ENCODE measurements at regions not wholly inside any gene's neighbourhood (a gene's known extent, or its start where the extent isn't known, plus 50 kb on each side); places are given as distances from the start of the nearest gene placed in this dataset.

DNA sequence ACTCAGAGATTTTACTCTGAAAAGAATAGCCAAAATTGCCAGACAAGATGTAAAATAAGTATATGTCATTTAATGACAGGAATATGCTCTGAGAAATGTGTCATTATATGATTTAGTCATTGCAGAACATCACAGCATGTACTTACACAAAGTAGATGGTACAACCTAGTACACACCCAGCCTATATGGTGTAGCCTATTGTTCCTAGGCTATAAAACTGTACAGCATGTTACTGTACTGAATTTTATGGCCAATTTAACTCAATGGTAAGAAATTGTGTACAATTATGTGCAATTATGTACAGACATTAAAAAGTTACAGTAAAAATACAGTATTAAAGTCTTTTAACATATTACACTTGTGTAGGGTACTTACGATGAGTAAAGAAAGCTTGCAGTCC, 311.9 kb upstream of the EPHA7 start:
- no peaks in the 10 kb centered on the region for H3K36me3 Mint-ChIP-seq (ENCODE audit: low read depth)
- no peaks in the 10 kb centered on the region for H3K27me3 Mint-ChIP-seq (ENCODE audit: low read depth)
- DNase-seq (no peak), ATAC-seq (no peak)
- H3K4me3 Mint-ChIP-seq = no peak overlapping the region
- CTCF ChIA-PET = no interaction called here
- no peak overlapping the region for H3K27ac Mint-ChIP-seq
- H3K9me3 Mint-ChIP-seq (ENCODE audit: insufficient read depth) = peaks cover 3% of the 10 kb centered on the region
- no peaks in the 10 kb centered on the region for H3K4me1 Mint-ChIP-seq (ENCODE audit: low read depth)
- POLR2A ChIA-PET = no interaction called here

DNA sequence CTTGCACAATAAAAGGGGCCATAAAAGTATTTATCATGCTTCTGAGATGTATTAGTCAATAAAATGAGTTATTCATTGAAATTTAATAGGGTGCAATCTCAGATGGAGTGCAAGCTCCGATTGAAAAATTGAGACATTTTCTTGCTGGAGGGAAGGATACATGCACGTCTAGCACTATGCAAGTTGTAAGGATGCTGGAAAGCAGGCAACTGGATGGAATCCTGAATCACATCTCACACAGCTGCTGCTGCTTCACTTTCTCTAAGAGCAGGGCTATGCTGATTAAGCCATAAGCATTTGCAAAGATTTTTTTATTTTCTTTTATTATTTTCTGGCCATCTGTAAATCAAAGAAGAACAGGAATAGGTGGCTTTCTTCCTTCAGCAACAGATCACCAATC, 308.8 kb upstream of the EPHA7 start:
- no peaks in the 10 kb centered on the region for H3K36me3 Mint-ChIP-seq (ENCODE audit: low read depth)
- H3K9me3 Mint-ChIP-seq (ENCODE audit: insufficient read depth) = peaks cover 7% of the 10 kb centered on the region
- no peak overlapping the region for H3K4me3 Mint-ChIP-seq
- H3K27ac Mint-ChIP-seq = no peak overlapping the region
- no peak for ATAC-seq
- no peak for DNase-seq
- H3K4me1 Mint-ChIP-seq (ENCODE audit: low read depth) = no peaks in the 10 kb centered on the region
- H3K27me3 Mint-ChIP-seq (ENCODE audit: low read depth) = no peaks in the 10 kb centered on the region
- POLR2A ChIA-PET = no interaction called here
- CTCF ChIA-PET = no interaction called here

DNA sequence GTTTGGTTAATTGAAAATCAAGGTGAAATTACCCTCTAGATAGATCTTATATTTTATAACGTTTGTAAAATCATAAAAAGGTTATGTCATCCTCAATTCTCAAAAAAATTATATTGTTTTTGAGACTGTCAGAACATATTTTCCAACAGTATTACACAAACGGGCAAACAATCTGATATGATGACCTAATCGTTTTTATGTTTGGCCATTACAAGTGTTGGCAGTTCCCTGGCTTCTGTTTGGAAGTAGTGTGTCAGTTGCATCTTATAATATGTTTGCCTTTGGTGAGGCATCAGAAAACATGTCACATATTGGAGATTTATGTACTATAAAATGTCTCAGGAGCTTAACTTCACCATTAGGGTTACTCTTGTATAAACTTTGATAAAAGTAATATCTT, 308.1 kb upstream of the EPHA7 start:
- no peak for DNase-seq
- H3K4me3 Mint-ChIP-seq = no peak overlapping the region
- ChIA-PET POLR2A (no interaction called here), CTCF (no interaction called here)
- no peak overlapping the region for H3K27ac Mint-ChIP-seq
- no peaks in the 10 kb centered on the region for H3K36me3 Mint-ChIP-seq (ENCODE audit: low read depth)
- no peaks in the 10 kb centered on the region for H3K27me3 Mint-ChIP-seq (ENCODE audit: low read depth)
- no peaks in the 10 kb centered on the region for H3K4me1 Mint-ChIP-seq (ENCODE audit: low read depth)
- peaks cover 7% of the 10 kb centered on the region for H3K9me3 Mint-ChIP-seq (ENCODE audit: insufficient read depth)
- no peak for ATAC-seq

DNA sequence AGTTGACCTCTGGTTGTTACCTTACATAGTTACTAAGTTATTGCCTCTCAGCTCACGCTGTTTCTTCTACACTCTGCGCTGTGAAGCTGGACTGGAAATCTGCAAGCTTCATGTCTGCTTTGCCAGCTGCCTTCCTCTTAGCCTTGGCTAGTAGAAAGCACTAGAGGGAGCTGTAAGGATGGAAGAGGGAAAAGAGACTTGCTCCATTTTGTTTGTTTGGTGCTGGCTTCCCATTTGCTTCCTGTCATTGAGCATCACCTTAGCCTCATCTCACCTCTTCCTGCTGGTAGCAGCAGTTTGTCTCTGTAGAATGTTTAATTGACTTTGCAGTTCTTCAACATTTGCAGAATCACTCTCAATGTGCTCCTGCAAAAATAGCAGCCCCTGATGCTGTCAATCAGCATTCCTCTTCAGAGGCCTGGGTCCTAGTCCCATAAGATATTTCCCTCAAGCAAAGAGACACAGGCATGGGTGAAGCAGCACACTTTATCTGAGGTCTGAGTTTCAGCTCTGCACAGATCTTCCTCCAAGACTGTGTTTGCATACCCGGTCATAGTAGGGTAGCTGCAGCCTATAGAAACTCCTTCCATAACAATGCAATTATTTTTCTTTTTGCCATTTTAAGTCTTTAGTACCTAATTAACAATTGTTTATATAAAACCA, 302.2 kb upstream of the EPHA7 start:
- Mint-ChIP-seq H3K4me1 (ENCODE audit: low read depth) (no peaks in the 10 kb centered on the region), H3K36me3 (ENCODE audit: low read depth) (no peaks in the 10 kb centered on the region), H3K27me3 (ENCODE audit: low read depth) (no peaks in the 10 kb centered on the region), H3K9me3 (ENCODE audit: insufficient read depth) (peaks cover 16% of the 10 kb centered on the region), H3K27ac (no peak overlapping the region), H3K4me3 (no peak overlapping the region)
- DNase-seq (no peak), ATAC-seq (no peak)
- POLR2A ChIA-PET = no interaction called here
- CTCF ChIA-PET = no interaction called here

DNA sequence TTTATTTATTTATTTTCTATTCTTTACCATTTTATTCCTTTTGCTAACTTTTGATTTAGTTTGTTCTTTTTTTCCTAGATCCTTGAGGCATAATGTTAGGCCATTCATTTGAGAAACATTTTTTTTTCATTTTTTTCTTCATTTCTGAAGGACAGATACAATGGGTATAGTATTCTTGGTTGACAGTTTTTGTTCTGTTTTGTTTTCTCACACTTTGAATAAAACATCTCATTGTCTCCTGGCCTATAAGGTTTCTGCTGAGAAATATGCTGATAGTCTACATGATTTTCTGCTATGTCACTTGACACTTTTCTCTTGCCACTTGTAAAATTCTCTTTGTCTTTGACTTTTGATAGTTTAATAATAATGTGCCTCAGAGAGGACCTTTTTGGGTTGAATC, 294.6 kb upstream of the EPHA7 start:
- no peaks in the 10 kb centered on the region for H3K27me3 Mint-ChIP-seq (ENCODE audit: low read depth)
- POLR2A ChIA-PET = no interaction called here
- CTCF ChIA-PET = no interaction called here
- no peak overlapping the region for H3K4me3 Mint-ChIP-seq
- H3K9me3 Mint-ChIP-seq (ENCODE audit: insufficient read depth) = peaks cover 23% of the 10 kb centered on the region
- no peaks in the 10 kb centered on the region for H3K4me1 Mint-ChIP-seq (ENCODE audit: low read depth)
- no peaks in the 10 kb centered on the region for H3K36me3 Mint-ChIP-seq (ENCODE audit: low read depth)
- DNase-seq (no peak), ATAC-seq (no peak)
- H3K27ac Mint-ChIP-seq = no peak overlapping the region

DNA sequence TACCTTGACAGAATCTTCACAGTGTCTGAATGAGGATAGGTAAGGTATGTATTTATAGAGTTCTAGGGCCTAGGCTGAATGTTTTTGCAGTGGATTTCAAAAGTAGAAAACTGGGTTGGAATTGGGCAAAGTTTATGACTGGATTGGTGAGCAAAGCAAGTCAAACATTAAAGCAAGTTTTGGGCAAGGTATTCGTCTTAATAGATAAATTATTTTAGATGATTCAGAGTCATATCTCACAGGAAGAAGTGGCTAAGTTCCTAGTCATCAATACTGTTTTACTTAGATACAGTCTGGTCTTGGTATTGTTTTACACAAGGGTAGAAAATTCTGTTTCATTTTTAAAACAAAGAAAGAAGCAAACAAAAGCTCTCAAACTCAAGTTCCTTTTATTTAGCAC, 284.1 kb upstream of the EPHA7 start:
- Mint-ChIP-seq H3K27me3 (ENCODE audit: low read depth) (no peaks in the 10 kb centered on the region), H3K36me3 (ENCODE audit: low read depth) (no peaks in the 10 kb centered on the region), H3K9me3 (ENCODE audit: insufficient read depth) (peaks cover 11% of the 10 kb centered on the region), H3K4me3 (no peak overlapping the region), H3K27ac (no peak overlapping the region), H3K4me1 (ENCODE audit: low read depth) (no peaks in the 10 kb centered on the region)
- ChIA-PET POLR2A (no interaction called here), CTCF (no interaction called here)
- ATAC-seq (no peak), DNase-seq (no peak)

DNA sequence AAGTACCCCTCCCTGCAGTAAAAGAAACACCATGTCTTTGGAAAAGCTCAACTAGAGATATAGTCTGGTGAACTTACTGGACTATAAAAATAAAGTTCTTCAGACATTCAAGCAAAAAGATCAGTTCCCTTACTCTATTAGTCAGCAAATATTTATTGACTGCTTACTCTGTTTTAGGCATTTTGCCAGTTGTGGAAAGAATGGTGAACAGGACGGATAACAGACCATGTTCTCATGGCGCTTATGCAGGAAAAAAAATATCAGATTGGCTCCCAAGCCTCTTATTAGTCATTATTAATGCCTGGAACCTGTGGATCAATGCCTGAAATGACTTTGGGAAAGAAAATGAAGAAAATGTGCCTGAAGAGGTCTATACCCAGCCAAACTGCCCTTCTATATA, 282.2 kb upstream of the EPHA7 start:
- CTCF ChIA-PET = no interaction called here
- no peaks in the 10 kb centered on the region for H3K36me3 Mint-ChIP-seq (ENCODE audit: low read depth)
- no peak overlapping the region for H3K27ac Mint-ChIP-seq
- no peaks in the 10 kb centered on the region for H3K27me3 Mint-ChIP-seq (ENCODE audit: low read depth)
- ATAC-seq (no peak), DNase-seq (no peak)
- POLR2A ChIA-PET = no interaction called here
- H3K4me3 Mint-ChIP-seq = no peak overlapping the region
- peaks cover 5% of the 10 kb centered on the region for H3K9me3 Mint-ChIP-seq (ENCODE audit: insufficient read depth)
- H3K4me1 Mint-ChIP-seq (ENCODE audit: low read depth) = no peaks in the 10 kb centered on the region

DNA sequence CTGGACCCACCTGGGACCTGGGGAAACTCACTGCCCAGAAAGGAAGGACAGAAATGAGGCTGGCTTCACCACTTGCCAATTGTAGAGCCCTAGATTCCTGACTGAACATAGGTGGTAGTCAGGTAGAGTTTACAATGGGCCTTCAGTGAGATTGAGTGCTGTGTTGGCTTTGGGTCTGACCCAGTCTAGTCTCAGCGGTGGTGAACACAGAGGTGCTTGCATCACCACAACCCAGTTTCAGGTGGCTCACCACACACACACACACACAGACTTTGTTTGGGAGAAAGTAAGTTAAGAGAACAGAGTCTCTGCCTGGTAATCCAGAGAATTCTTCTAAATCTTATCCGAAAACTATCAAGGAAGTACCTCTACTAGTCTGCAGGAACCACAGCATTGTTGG, 266.1 kb upstream of the EPHA7 start:
- H3K4me1 Mint-ChIP-seq (ENCODE audit: low read depth) = no peaks in the 10 kb centered on the region
- POLR2A ChIA-PET = no interaction called here
- CTCF ChIA-PET = no interaction called here
- H3K4me3 Mint-ChIP-seq = no peak overlapping the region
- no peak for ATAC-seq
- H3K27ac Mint-ChIP-seq = no peak overlapping the region
- no peaks in the 10 kb centered on the region for H3K36me3 Mint-ChIP-seq (ENCODE audit: low read depth)
- no peaks in the 10 kb centered on the region for H3K27me3 Mint-ChIP-seq (ENCODE audit: low read depth)
- DNase-seq = no peak
- peaks cover 6% of the 10 kb centered on the region for H3K9me3 Mint-ChIP-seq (ENCODE audit: insufficient read depth)

DNA sequence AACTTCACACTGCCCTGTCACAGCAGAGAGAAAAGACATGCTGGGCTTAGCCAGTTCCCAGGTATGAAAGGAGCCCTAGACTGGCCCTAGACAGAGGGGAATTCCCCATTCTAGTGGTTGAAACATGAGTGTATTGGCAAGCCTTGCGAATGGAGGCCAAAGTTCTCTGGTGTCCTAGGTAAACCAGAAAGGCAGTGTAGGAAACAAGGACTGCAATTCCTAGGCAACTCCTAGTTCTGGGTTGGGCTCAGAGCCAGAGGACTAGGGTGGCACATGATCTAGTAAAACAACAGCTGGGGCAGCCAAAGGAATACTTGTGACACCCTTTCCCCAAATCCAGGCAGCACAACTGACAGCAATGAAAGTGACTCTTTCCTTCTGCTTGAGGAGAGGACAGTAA, 265.0 kb upstream of the EPHA7 start:
- POLR2A ChIA-PET = no interaction called here
- H3K36me3 Mint-ChIP-seq (ENCODE audit: low read depth) = no peaks in the 10 kb centered on the region
- no peaks in the 10 kb centered on the region for H3K27me3 Mint-ChIP-seq (ENCODE audit: low read depth)
- no peaks in the 10 kb centered on the region for H3K4me1 Mint-ChIP-seq (ENCODE audit: low read depth)
- ATAC-seq (no peak), DNase-seq (no peak)
- no peak overlapping the region for H3K27ac Mint-ChIP-seq
- H3K4me3 Mint-ChIP-seq = no peak overlapping the region
- CTCF ChIA-PET = no interaction called here
- peaks cover 6% of the 10 kb centered on the region for H3K9me3 Mint-ChIP-seq (ENCODE audit: insufficient read depth)

DNA sequence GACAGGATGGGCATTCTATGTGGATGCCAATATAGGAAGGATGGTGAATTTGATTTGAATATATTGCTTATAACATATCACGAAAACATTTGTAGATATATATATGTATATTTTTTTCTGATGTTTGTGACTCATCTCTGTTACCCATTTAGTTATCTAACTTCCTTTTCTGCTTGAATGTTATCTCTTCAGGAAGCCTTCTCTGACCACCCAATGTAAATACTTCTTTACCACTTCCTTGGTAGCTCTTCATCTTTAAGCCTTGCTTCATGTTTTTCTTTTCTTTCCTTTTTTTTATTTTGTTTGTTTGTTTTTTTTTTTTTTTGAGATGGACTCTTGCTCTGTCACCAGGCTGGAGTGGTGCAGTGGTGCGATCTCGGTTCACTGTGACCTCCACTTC, 260.5 kb upstream of the EPHA7 start:
- Mint-ChIP-seq H3K27ac (no peak overlapping the region), H3K9me3 (ENCODE audit: insufficient read depth) (peaks cover 6% of the 10 kb centered on the region), H3K4me1 (ENCODE audit: low read depth) (no peaks in the 10 kb centered on the region), H3K36me3 (ENCODE audit: low read depth) (no peaks in the 10 kb centered on the region), H3K4me3 (no peak overlapping the region), H3K27me3 (ENCODE audit: low read depth) (no peaks in the 10 kb centered on the region)
- ATAC-seq = no peak
- no peak for DNase-seq
- POLR2A ChIA-PET = no interaction called here
- CTCF ChIA-PET = no interaction called here

DNA sequence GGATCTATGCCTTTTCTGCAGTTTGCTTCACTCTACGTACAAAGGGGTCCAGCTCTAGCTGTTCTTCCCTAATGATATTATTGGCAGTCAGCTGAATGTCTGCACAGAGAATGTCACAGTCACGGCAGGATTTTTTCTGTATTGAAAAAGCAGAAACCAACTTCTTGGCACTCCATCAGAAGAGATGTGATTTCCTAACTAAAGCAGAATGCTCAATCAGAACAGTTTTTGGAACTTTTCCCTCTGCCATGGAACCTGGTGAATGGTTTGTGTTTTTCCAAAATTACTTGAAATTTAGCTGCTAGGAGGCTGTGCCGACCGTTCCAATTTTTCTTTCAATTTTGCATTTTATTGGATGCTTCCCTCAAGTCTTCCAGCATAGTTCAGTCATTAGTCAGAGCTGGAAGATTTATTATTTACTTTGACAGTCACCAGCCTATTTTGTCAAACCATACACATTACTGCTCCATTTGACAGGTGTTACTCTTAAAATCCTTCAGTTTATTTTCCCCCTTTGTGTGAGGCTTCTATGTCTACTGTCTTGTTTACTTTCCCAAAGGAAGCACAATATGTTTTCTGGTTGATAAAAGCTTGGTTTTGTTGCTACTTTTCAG, 259.6 kb upstream of the EPHA7 start:
- ChIA-PET CTCF (no interaction called here), POLR2A (no interaction called here)
- Mint-ChIP-seq H3K9me3 (ENCODE audit: insufficient read depth) (peaks cover 6% of the 10 kb centered on the region), H3K4me3 (no peak overlapping the region), H3K4me1 (ENCODE audit: low read depth) (no peaks in the 10 kb centered on the region), H3K27ac (no peak overlapping the region), H3K36me3 (ENCODE audit: low read depth) (no peaks in the 10 kb centered on the region), H3K27me3 (ENCODE audit: low read depth) (no peaks in the 10 kb centered on the region)
- ATAC-seq = no peak
- DNase-seq = no peak

DNA sequence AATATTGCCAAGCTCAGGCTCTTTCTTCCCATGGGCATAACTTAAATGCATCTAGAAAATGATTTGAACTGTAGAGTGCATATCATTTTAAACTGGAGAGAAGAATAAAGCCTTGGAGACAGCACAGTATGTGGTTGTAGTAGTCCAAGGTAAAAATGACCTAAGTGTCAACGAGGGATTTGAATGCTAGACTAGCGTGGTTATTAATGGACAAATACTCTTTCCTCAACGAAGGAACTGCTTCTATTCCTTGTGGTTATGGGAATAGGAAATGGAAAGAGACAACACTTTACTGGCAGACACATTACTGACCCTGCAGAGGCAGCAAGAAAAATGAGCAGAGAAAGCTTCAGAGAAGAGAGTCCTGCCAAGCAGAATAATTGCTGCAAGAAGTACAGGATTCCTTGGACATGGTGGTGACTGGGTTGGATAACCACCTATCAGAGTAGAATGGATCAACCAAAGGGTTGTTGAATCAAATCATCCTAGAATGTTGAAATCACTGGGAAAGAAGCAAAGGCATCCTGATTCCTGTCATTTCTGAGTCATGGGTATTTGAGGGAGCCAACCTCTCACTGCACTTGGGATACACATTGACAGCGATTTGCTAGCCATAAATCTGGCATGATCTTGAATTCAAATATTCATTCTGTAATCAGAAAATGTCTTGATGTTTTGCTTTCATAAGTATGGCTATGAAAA, 258.1 kb upstream of the EPHA7 start:
- ATAC-seq (no peak), DNase-seq (no peak)
- Mint-ChIP-seq H3K36me3 (ENCODE audit: low read depth) (no peaks in the 10 kb centered on the region), H3K4me1 (ENCODE audit: low read depth) (no peaks in the 10 kb centered on the region), H3K27me3 (ENCODE audit: low read depth) (no peaks in the 10 kb centered on the region), H3K27ac (no peak overlapping the region), H3K4me3 (no peak overlapping the region), H3K9me3 (ENCODE audit: insufficient read depth) (peaks cover 2% of the 10 kb centered on the region)
- ChIA-PET POLR2A (no interaction called here), CTCF (no interaction called here)

DNA sequence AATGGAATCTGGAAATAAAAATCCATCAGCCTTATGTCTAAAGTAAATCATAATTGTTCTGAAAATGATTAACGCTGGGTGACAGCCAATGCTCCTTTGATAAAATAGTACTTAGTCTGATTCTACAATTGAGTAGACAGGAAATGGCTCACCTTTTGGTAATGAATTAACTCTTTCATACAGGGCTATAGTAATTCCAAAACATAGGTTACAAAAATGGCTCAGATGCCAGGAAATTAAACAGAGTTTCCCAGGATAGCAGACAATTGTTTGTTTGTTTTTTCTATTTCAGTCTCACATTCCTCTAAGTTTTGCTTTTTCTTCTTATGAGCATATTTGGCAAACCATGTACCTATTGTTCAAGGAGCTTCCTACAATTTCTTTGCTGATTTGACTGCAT, 257.2 kb upstream of the EPHA7 start:
- no peaks in the 10 kb centered on the region for H3K36me3 Mint-ChIP-seq (ENCODE audit: low read depth)
- H3K4me3 Mint-ChIP-seq = no peak overlapping the region

More for the DNA sequence above, 257.2 kb upstream of the EPHA7 start:
- H3K27me3 Mint-ChIP-seq (ENCODE audit: low read depth) = no peaks in the 10 kb centered on the region
- ATAC-seq (no peak), DNase-seq (no peak)
- POLR2A ChIA-PET = no interaction called here
- no peaks in the 10 kb centered on the region for H3K9me3 Mint-ChIP-seq (ENCODE audit: insufficient read depth)
- CTCF ChIA-PET = no interaction called here
- no peaks in the 10 kb centered on the region for H3K4me1 Mint-ChIP-seq (ENCODE audit: low read depth)
- H3K27ac Mint-ChIP-seq = no peak overlapping the region
